SKM-1 (cell line): ENCODE measurements at regions not wholly inside any gene's neighbourhood (a gene's known extent, or its start where the extent isn't known, plus 50 kb on each side); places are given as distances from the start of the nearest gene placed in this dataset.

ENCODE experiments used
- DNase-seq: peaks from one replicate; lab custom pipeline; 2025; ENCODE audit not compliant: unreplicated experiment; lab: John Stamatoyannopoulos, UW

- DNase-seq: no peak
Observed at GRCh38 chr4:111770514-111770913, 374.7 kb upstream of the FAM241A start.

- DNase-seq: no peak
Observed at GRCh38 chr4:111773858-111774257, 371.4 kb upstream of the FAM241A start.

GRCh38 chr4:111775556-111776297, 369.5 kb upstream of the FAM241A start:
- no peak for DNase-seq

GRCh38 chr4:111776561-111776960, 368.7 kb upstream of the FAM241A start:
- DNase-seq: no peak

- DNase-seq: no peak
Observed at GRCh38 chr4:111778543-111778942, 366.7 kb upstream of the FAM241A start.

GRCh38 chr4:111780965-111781364, 364.3 kb upstream of the FAM241A start:
- DNase-seq: no peak

GRCh38 chr4:111781611-111782010, 363.6 kb upstream of the FAM241A start:
- DNase-seq: no peak

GRCh38 chr4:111788099-111788498, 357.2 kb upstream of the FAM241A start:
- no peak for DNase-seq

GRCh38 chr4:111789901-111790640, 355.2 kb upstream of the FAM241A start:
- no peak for DNase-seq

- no peak for DNase-seq
Observed at GRCh38 chr4:111792632-111793031, 352.6 kb upstream of the FAM241A start.

- DNase-seq: no peak
Observed at GRCh38 chr4:111793433-111794091, 351.7 kb upstream of the FAM241A start.

- DNase-seq: no peak
Observed at GRCh38 chr4:111797455-111798163, 347.6 kb upstream of the FAM241A start.

- DNase-seq: no peak
Observed at GRCh38 chr4:111798840-111799239, 346.4 kb upstream of the FAM241A start.

GRCh38 chr4:111800551-111800950, 344.7 kb upstream of the FAM241A start:
- DNase-seq: no peak

GRCh38 chr4:111802191-111802590, 343.1 kb upstream of the FAM241A start:
- no peak for DNase-seq

- DNase-seq: no peak
Observed at GRCh38 chr4:111806331-111806730, 338.9 kb upstream of the FAM241A start.

- DNase-seq: no peak
Observed at GRCh38 chr4:111807576-111807975, 337.7 kb upstream of the FAM241A start.

- DNase-seq: no peak
Observed at GRCh38 chr4:111808174-111808573, 337.1 kb upstream of the FAM241A start.

GRCh38 chr4:111811661-111812060, 333.6 kb upstream of the FAM241A start:
- no peak for DNase-seq

GRCh38 chr4:111812114-111812513, 333.1 kb upstream of the FAM241A start:
- DNase-seq: no peak

- no peak for DNase-seq
Observed at GRCh38 chr4:111812760-111813159, 332.5 kb upstream of the FAM241A start.
